ENCODE measurements at regions not wholly inside any gene's neighbourhood (a gene's known extent, or its start where the extent isn't known, plus 50 kb on each side); places are given as distances from the start of the nearest gene placed in this dataset.
A peak's percentile ranks its signal among the peaks of the same experiment; 100 is the strongest.
"Not testable (repeated sequence)": the region's sequence is repeated elsewhere in the genome, so short reads cannot be mapped to it uniquely, and the experiment has no call there.

GRCh38 chr5:42989190-42989589, 50.9 kb downstream of the ANXA2R start:
- no peak for DNase-seq
- no peak for ATAC-seq (replicated peaks)
- Mint-ChIP-seq H3K27ac (peak overlapping the region; percentile 98 to 100), H3K4me1 (ENCODE audit: low read depth in 2 of 2) (peaks cover 37 to 71% of the 10 kb centered on the region in 2 donors), H3K27me3 (no peaks in the 10 kb centered on the region), H3K4me3 (peak overlapping the region; percentile 96 to 100), H3K36me3 (ENCODE audit: insufficient read depth) (peaks cover 62% of the 10 kb centered on the region), H3K9me3 (no peaks in the 10 kb centered on the region)

DNA sequence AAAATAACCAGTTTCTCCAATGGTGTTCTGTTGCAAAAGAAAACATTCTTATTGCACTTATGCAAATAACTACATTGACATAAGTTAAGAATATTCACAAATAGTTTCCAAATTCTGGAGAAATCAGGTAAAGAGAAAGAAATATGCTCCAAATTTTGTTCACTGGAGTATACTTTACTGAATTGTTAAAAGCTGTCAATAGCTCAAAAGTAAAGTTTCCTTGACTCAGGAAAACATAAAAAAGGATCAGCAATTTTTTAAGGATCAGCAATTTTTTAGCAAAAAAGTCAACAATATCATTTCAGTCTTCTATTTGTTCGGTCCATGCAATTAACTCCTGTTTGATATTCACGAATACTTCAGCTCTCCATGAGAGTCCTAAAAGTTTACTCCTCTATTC, 51.6 kb downstream of the ANXA2R start:
- peaks cover 37 to 66% of the 10 kb centered on the region in 2 donors for H3K4me1 Mint-ChIP-seq (ENCODE audit: low read depth in 2 of 2)
- H3K9me3 Mint-ChIP-seq, result no peaks in the 10 kb centered on the region
- no peak for DNase-seq
- peak overlapping the region; percentile 96 to 100 for H3K4me3 Mint-ChIP-seq
- H3K27me3 Mint-ChIP-seq, result no peaks in the 10 kb centered on the region
- ATAC-seq (replicated peaks), result no peak
- H3K27ac Mint-ChIP-seq, result peak overlapping the region; percentile 98 to 100
- peaks cover 62% of the 10 kb centered on the region for H3K36me3 Mint-ChIP-seq (ENCODE audit: insufficient read depth)

DNA sequence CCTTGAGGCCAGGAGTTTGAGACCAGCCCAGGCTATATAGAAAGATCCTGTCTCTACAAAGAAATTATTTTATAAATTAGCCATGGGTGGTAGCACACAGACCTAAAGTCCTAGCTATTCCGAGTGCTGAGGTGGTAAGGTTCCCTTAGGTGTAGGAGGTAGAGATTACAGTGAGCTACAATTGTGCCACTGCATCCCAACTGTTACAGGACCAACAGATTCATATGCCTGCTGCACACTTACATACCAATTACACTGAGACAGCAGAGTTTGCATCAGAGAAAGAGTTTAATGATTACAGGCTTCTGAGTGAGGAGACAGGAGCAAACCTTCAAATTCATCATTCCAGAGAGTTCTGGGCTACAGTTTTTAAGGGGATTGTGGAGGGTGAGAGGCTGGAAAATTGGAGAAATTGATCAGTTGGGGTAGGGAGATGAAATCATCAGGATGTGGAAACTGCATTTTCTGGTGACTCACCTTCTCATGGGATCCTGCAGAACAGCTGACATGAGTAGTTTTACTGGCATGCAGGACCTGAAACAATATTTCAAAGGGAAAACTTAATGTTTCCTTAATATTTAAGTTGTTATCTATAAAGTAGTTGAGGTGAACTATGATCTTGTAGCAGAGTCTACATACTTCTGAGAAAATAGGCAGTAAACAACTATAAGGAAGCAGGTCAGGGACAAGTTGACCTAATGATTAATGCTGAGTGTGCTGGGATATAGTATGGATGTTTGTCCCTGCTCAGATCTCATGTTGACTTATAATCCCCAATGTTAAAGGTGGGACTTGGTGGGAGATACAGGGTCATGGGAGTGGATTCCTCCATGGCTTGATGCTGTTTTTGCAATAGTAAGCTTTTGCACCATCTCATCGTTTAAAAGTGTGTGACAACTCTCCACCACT, 54.7 kb downstream of the ANXA2R start:
- H3K4me3 Mint-ChIP-seq, result peak overlapping the region in 1 of 2 donors; percentile 23
- peaks cover 32 to 51% of the 10 kb centered on the region in 2 donors for H3K4me1 Mint-ChIP-seq (ENCODE audit: low read depth in 2 of 2)
- H3K27ac Mint-ChIP-seq, result peak overlapping the region in 1 of 2 donors; percentile 19

DNA sequence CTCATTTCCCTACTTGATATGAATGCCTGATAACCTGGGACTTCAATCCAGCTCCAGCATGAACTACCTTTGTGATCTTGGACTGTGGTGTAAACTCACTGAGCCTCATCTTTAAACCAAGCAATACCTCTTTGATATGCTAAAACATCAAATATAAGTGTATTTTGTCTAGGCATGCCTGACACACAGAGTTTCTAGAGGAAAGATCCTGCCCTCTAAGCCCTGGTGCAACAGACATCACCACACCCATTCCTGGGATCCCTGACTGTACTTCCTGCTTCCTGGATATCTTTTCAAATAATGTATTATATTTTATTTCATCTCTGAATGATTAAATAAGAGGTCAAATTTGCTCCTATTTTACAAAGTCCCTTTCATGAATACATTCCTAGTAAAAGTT, 55.8 kb downstream of the ANXA2R start:
- no peak for DNase-seq
- H3K4me3 Mint-ChIP-seq, result no peak overlapping the region
- H3K27ac Mint-ChIP-seq, result no peak overlapping the region
- no peaks in the 10 kb centered on the region for H3K9me3 Mint-ChIP-seq
- H3K27me3 Mint-ChIP-seq, result no peaks in the 10 kb centered on the region
- H3K36me3 Mint-ChIP-seq (ENCODE audit: insufficient read depth), result peaks cover 30% of the 10 kb centered on the region
- ATAC-seq (replicated peaks), result no peak
- H3K4me1 Mint-ChIP-seq (ENCODE audit: low read depth in 2 of 2), result peaks cover 23 to 40% of the 10 kb centered on the region in 2 donors

More for the DNA sequence above, 54.7 kb downstream of the ANXA2R start:
- DNase-seq (no peak), ATAC-seq (replicated peaks) (no peak)
- Mint-ChIP-seq H3K9me3 (no peaks in the 10 kb centered on the region), H3K27me3 (no peaks in the 10 kb centered on the region), H3K36me3 (ENCODE audit: insufficient read depth) (peaks cover 38% of the 10 kb centered on the region)

DNA sequence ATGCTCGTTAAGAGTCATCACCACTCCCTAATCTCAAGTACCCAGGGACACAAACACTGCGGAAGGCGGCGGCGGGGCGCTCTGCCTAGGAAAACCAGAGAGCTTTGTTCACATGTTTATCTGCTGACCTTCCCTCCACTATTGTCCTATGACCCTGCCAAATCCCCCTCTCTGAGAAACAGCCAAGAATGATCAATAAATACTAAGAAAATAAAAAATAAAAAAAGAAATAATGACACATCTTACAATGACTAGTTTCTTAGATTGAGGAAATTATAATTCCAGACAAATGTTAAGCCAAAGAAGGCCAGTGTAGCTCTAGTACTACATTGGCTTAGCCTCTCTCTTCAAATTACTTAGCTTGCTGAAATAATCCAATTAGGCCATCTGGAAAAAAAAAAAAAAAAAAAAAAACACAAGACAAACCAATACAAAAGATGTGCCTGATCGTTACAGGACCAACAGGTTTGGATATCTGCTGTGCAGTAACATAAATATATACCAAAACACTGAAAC, 58.0 kb downstream of the ANXA2R start:
- no peaks in the 10 kb centered on the region for H3K27me3 Mint-ChIP-seq
- no peaks in the 10 kb centered on the region for H3K9me3 Mint-ChIP-seq
- no peak overlapping the region for H3K27ac Mint-ChIP-seq
- H3K4me3 Mint-ChIP-seq, result no peak overlapping the region
- peaks cover 17 to 24% of the 10 kb centered on the region in 2 donors for H3K4me1 Mint-ChIP-seq (ENCODE audit: low read depth in 2 of 2)
- peaks cover 27% of the 10 kb centered on the region for H3K36me3 Mint-ChIP-seq (ENCODE audit: insufficient read depth)
- DNase-seq (no peak), ATAC-seq (replicated peaks) (no peak)

- not testable (repeated sequence) for H3K27me3 Mint-ChIP-seq; H3K4me3 Mint-ChIP-seq; ATAC-seq (replicated peaks); H3K9me3 Mint-ChIP-seq; H3K27ac Mint-ChIP-seq; DNase-seq
- peaks cover 25% of the 10 kb centered on the region for H3K36me3 Mint-ChIP-seq (ENCODE audit: insufficient read depth)
- H3K4me1 Mint-ChIP-seq (ENCODE audit: low read depth in 2 of 2), result peaks cover 14 to 18% of the 10 kb centered on the region in 2 donors
These were observed 58.6 kb downstream of the ANXA2R start for GRCh38 chr5:42981417-42982106.

DNA sequence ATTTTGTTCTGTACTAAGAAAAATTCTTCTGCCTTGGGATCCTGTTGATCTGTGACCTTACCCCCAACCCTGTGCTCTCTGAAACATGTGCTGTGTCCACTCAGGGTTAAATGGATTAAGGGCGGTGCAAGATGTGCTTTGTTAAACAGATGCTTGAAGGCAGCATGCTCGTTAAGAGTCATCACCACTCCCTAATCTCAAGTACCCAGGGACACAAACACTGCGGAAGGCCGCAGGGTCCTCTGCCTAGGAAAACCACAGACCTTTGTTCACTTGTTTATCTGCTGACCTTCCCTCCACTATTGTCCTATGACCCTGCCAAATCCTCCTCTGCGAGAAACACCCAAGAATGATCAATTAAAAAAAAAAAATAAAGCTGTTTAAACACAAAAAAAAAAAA, 59.1 kb downstream of the ANXA2R start:
- H3K4me1 Mint-ChIP-seq (ENCODE audit: low read depth in 2 of 2), result peaks cover 9 to 13% of the 10 kb centered on the region in 2 donors
- H3K36me3 Mint-ChIP-seq (ENCODE audit: insufficient read depth), result peaks cover 25% of the 10 kb centered on the region
- not testable (repeated sequence) for H3K27me3 Mint-ChIP-seq; H3K4me3 Mint-ChIP-seq; H3K27ac Mint-ChIP-seq; DNase-seq; ATAC-seq (replicated peaks); H3K9me3 Mint-ChIP-seq

GRCh38 chr5:42980391-42980790, 59.7 kb downstream of the ANXA2R start:
- not testable (repeated sequence) for H3K4me1 Mint-ChIP-seq (ENCODE audit: low read depth in 2 of 2); ATAC-seq (replicated peaks); DNase-seq; H3K4me3 Mint-ChIP-seq; H3K27ac Mint-ChIP-seq; H3K9me3 Mint-ChIP-seq; H3K27me3 Mint-ChIP-seq
- H3K36me3 Mint-ChIP-seq (ENCODE audit: insufficient read depth), result peaks cover 25% of the 10 kb centered on the region

GRCh38 chr5:42979242-42979641, 60.9 kb downstream of the ANXA2R start:
- H3K9me3 Mint-ChIP-seq; H3K4me1 Mint-ChIP-seq (ENCODE audit: low read depth in 2 of 2); DNase-seq; H3K27me3 Mint-ChIP-seq; ATAC-seq (replicated peaks); H3K27ac Mint-ChIP-seq; H3K4me3 Mint-ChIP-seq: not testable (repeated sequence)
- peaks cover 15% of the 10 kb centered on the region for H3K36me3 Mint-ChIP-seq (ENCODE audit: insufficient read depth)

GRCh38 chr5:42974536-42974935, 65.6 kb downstream of the ANXA2R start:
- Mint-ChIP-seq H3K4me3 (no peak overlapping the region), H3K36me3 (ENCODE audit: insufficient read depth) (no peaks in the 10 kb centered on the region), H3K27ac (no peak overlapping the region), H3K27me3 (no peaks in the 10 kb centered on the region), H3K9me3 (no peaks in the 10 kb centered on the region), H3K4me1 (ENCODE audit: low read depth in 2 of 2) (no peaks in the 10 kb centered on the region)
- no peak for DNase-seq
- no peak for ATAC-seq (replicated peaks)

GRCh38 chr5:42970636-42971559, 69.2 kb downstream of the ANXA2R start:
- no peaks in the 10 kb centered on the region for H3K36me3 Mint-ChIP-seq (ENCODE audit: insufficient read depth)
- H3K4me3 Mint-ChIP-seq, result no peak overlapping the region
- ATAC-seq (replicated peaks), result no peak
- DNase-seq, result no peak
- H3K4me1 Mint-ChIP-seq (ENCODE audit: low read depth in 2 of 2), result peaks cover 5 to 6% of the 10 kb centered on the region in 2 donors
- H3K27ac Mint-ChIP-seq, result peak overlapping the region in 1 of 2 donors; percentile 76
- no peaks in the 10 kb centered on the region for H3K9me3 Mint-ChIP-seq
- H3K27me3 Mint-ChIP-seq, result no peaks in the 10 kb centered on the region

GRCh38 chr5:42965934-42966333, 74.2 kb downstream of the ANXA2R start:
- Mint-ChIP-seq H3K9me3 (no peaks in the 10 kb centered on the region), H3K27me3 (no peaks in the 10 kb centered on the region), H3K4me3 (peak overlapping the region; percentile 17 to 42), H3K27ac (peak overlapping the region; percentile 62 to 65), H3K36me3 (ENCODE audit: insufficient read depth) (peaks cover 9% of the 10 kb centered on the region), H3K4me1 (ENCODE audit: low read depth in 2 of 2) (peaks cover 21 to 23% of the 10 kb centered on the region in 2 donors)
- DNase-seq (no peak), ATAC-seq (replicated peaks) (peak; percentile 37)

- no peaks in the 10 kb centered on the region for H3K27me3 Mint-ChIP-seq
- ATAC-seq (replicated peaks), result no peak
These were observed 76.7 kb downstream of the ANXA2R start for GRCh38 chr5:42963412-42963811.

More at GRCh38 chr5:42963412-42963811, 76.7 kb downstream of the ANXA2R start:
- no peak for DNase-seq
- H3K9me3 Mint-ChIP-seq, result no peaks in the 10 kb centered on the region
- H3K4me3 Mint-ChIP-seq, result no peak overlapping the region
- H3K27ac Mint-ChIP-seq, result peak overlapping the region in 1 of 2 donors; percentile 8
- peaks cover 12% of the 10 kb centered on the region for H3K36me3 Mint-ChIP-seq (ENCODE audit: insufficient read depth)
- peaks cover 24 to 25% of the 10 kb centered on the region in 2 donors for H3K4me1 Mint-ChIP-seq (ENCODE audit: low read depth in 2 of 2)
